HUDEP-2 (cell line): ENCODE measurements at regions not wholly inside any gene's neighbourhood (a gene's known extent, or its start where the extent isn't known, plus 50 kb on each side); places are given as distances from the start of the nearest gene placed in this dataset.

ENCODE experiments used
- DNase-seq, 76 experiments: peaks; one replicate each; lab custom pipeline; 2025; ENCODE audit not compliant: unreplicated experiment in 76 of 76; lab: John Stamatoyannopoulos, UW

DNA sequence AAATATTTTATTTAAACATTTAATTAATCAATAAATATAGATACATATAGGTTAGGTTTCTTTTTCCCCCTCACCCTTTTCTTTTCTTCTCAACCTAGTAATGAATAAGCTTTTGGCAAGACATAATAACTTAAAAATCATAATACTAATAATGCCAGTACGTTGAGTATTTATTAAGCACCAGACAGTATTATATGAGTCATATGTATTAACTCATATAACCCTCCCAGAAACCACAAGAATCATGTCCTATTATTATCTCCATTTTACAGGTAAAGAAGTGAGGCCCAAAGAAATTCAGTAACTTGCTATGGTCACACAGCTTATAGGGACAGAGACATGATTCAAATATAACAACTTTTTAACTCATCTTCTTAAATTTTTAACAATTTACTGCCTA, 834.5 kb upstream of the ADGRL2 start:
- DNase-seq, result no peak

DNA sequence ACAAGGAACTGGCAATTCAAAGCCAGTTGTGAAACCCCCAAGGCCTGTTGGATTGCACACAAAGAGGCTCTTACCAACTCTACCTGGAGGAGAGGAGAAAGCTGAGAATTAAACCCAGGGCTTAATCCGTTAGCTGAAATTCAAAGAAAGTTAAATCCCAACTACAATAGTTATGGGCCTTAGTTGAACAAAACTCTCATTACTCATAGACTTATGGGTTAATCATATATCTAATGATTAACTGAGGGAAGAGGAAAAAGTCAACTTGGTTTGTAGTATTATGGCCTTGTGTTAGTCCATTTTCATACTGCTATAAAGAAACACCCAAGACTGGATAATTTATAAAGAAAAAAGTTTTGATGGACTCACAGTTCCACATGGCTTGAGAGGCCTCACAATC, 838.2 kb upstream of the ADGRL2 start:
- no peak for DNase-seq

GRCh38 chr1:80961464-80962190, 839.1 kb upstream of the ADGRL2 start:
- no peak for DNase-seq

DNA sequence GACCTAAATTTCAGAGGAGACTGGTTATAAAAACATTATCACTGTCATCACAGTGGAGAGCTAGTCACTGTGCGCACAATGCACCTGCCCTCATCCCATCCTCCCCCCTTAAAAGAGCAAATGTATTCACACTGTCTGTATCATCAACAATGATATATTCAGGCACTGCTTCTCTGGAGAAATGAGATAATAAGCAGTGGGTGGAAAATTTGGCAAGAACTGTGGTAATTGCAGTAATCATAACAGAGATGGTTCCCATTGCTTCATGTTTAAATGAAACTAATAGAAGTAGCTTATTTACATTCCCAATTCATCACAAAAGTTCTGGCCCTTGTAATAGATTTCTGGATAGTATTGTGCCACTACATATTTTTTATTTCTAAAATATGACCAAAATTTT, 867.4 kb upstream of the ADGRL2 start:
- DNase-seq, result no peak

DNA sequence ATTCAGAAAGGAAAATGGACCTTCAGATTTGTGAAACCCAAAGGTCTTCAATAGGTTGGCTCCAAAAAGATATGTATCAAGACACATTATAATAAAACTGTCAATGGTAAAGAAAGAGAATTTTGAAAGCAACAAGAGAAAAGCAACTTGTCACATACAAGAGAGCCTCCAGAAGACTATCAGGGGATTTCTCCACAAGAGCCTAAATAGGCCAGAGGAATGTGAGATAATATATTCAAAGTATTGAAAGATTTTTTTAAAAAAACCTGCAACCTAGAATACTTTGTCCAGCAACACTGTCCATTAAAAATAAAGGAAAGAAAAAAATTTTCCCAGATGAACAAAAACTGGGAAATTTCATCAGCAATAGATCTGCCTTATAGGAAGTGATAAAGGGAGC, 869.6 kb upstream of the ADGRL2 start:
- no peak for DNase-seq

DNA sequence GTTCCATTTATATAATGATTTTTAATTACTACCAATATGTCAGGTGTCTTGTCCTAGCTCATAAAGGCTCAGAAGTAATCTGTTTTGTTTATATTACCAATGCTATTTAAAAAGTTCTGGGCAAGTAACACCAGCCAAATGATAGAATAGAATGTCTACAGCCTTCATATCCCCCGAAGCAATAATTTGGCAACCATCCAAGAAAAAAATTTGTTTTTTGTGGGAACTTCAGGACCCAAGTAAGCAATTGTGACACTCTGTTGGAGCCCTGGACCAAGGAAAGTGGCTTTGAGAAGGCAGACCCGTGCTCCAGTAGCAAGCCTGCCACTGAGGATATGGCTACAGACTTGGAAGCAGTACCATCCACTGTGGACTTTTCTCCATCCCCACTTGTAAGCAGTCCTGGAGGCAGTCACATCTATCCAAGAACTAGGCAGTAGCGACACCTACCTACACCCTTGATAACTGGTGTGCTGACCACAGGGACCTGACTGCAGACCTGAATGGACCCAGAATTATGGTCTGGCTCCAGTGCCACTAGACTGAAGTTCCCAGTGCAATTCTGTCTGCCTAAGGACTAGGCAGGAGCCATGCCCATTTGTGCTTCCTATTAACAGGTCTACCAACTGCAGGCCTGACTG, 870.7 kb upstream of the ADGRL2 start:
- no peak for DNase-seq

DNA sequence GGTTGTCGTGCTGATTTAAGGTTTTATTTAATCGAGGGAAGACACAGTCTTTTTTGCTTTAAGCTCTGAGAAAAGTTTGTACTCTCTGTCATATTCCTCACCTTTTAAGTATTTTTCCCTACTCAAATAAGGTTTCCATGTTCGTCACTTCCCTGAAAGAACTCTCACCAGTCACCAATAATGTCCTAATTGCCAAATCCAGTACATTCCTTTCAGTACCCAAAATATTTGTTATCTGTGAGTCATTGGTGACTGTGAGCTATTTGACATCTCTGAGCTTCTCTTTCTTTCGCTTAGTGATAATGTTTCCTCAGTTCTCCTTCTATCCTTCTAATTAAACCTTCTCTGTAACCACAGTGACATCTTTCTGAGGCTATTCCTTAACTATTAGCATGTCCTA, 874.2 kb upstream of the ADGRL2 start:
- no peak for DNase-seq

DNA sequence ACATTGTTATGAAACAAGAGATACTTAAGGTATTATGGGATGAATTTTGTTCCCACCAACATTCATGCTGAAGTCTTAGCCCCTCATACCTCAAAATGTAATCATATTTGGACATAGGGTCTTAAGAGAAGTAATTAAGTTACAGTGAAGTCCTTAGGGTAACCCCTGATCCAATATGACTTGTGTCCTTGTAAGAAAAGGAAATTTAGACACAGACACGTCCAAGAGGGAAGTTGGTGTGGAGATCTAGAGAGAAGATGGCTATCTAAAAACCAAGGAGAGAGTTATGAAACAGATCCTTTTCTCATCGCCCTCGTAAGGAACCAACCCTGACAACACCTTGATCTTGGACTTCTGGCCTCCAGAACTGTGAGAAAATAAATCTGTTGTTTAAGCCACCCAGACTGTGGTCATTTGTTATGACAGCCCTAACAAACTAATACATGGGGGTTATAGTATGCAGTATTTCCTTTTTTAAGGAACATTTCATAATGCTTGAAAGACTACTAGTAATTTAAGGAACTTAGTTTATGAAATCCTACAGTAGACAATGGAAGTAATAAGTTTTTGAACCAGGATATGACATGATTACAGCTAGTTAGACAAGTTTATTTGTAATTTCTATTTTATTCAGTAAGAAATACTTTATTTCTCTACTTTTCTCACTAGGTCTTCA, 875.5 kb upstream of the ADGRL2 start:
- DNase-seq, result no peak

DNA sequence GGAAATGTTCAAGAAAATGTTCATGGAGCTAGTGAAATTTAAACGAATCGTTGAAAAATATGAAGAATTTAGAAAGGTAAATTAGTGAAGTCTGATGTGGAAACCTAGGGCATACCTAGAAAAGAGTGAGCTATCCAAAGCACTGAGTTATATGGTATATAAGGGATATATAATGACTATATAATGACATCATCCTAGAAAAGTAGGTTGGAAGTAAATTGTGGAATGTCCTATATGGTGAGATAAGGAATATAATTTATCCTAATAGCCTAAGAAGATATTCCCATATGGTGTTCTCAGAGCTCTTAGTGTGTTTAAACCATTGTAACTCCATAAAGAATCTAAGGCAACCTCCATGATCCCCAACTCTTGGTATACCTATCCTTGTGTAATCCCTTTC, 876.4 kb upstream of the ADGRL2 start:
- DNase-seq, result no peak

DNA sequence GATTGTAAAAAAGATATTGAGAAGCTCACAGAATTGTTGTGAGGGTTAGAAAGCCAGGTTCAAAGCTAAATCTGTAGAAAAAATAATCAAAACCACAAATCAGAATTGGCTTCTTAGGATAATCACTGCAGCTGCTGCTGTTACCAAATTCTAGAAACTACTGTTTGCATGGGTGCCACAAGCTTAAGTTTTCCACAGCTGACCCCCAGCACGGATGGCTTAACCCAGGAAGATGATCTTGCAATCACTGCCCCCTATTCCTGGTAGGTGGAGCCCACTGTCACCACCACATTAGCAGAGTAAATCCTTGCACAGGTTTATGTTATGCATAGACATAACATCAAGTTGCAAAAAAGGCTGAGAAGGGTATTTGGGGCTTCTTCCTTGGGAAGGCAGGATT, 877.8 kb upstream of the ADGRL2 start:
- no peak for DNase-seq

- no peak for DNase-seq
Measured at GRCh38 chr1:80919426-80919825, 881.3 kb upstream of the ADGRL2 start.

GRCh38 chr1:80918380-80918779, 882.4 kb upstream of the ADGRL2 start:
- no peak for DNase-seq

GRCh38 chr1:80917826-80918225, 882.9 kb upstream of the ADGRL2 start:
- no peak for DNase-seq

- DNase-seq, result no peak
Measured at GRCh38 chr1:80917225-80917624, 883.5 kb upstream of the ADGRL2 start.

DNA sequence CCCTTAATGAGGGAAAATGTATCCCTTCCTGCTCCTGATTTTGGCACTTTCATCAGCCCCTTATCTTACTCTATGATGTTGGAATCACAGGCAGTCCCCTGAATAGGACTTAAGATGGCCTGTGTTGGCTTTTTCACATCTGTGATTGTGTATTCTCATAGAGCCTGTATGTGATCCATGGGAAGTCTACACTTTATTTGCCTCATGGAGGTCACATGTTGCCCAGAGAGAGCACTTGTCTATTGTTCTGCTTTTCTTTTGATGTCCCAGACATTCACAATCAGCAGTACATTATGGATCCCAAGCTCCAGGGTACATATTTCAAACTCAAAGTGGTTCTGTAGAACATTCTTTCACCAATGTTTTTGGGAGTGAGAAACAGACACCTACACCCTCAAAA, 885.2 kb upstream of the ADGRL2 start:
- no peak for DNase-seq

DNA sequence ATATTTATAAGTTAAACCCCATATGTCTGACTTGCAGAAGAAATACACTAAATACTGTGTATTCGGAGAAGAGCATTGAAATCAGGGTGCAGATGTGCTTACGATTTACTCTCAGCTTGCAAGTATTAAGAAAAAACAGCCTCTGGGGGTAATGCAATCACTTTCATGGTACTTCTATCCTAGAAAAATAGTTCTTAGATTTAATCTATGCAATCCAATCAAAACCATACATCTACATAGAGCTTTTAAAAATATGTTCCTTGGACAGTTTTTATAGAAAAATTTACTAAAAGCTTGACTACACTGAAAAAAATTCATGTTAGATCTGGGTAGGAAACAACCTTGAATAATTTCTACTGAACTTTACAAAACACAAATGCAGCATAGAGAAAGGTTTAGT, 890.3 kb upstream of the ADGRL2 start:
- no peak for DNase-seq

DNA sequence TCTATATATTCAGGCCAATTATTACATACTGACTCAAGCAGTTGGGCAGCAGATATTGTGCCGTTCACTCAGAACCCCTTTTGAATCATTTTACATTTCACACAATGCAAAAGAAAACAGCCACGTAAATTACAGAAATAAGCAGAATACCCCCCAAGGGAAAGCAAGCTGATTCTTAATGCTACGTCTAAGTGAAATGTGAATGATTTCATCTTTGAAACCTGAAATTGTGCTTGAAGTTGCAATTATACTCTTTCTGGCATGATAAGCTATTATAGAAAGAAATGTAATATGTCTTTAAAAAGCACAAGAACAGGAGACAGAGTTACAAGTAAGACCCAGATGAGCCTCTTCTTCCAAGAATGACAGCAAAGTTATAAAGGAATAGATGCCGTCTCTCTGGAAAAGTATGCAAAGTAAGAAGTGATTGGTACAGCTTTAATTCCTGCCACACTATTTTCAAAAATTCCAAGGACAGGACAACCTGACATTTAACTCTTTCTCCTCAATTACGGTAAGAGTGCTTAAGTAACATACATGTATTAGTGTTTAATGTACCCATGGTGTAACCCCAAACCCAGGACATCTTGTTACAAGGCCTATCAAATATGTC, 891.5 kb upstream of the ADGRL2 start:
- no peak for DNase-seq

GRCh38 chr1:80896781-80897356, 903.9 kb upstream of the ADGRL2 start:
- no peak for DNase-seq

DNA sequence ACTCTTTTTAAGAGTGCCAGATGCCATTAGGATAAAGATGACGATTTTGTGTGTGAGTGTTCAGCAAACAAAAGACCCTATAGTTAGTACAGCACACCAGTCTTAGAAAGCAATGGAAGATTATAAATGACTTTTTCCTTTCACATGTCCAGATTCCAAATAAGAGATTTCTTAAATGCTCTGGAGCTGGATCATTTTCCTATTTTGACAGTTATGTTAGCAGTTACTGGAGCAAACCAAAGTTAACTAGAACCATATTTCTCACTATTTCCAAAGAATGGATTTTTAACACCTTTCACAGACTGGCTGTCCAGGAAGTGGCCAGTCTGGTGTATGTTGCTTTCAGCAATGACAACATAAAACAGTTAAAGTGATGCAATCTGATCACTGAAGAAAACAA, 905.8 kb upstream of the ADGRL2 start:
- DNase-seq, result no peak

GRCh38 chr1:80893115-80893514, 907.6 kb upstream of the ADGRL2 start:
- no peak for DNase-seq

DNA sequence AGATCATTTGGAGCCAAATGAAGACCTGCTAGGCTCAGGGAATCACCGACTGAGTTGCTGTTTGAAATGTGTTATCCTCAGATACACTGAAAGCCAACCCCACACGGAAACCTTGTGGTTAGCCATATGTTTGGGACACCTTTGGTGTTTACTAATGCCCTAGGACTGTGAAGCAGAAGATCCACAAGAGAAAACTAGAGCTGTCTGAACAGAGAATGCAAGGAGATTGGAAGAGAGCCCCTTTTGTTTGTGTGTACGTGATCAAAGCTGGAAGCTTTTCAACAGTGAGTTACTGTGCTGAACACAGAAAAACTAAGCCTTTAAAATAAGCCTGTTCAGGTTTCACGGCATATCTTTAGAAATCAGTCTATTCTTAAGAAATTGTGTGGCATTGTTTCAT, 908.2 kb upstream of the ADGRL2 start:
- DNase-seq, result no peak
